ENCODE measurements at regions not wholly inside any gene's neighbourhood (a gene's known extent, or its start where the extent isn't known, plus 50 kb on each side); places are given as distances from the start of the nearest gene placed in this dataset.

DNA sequence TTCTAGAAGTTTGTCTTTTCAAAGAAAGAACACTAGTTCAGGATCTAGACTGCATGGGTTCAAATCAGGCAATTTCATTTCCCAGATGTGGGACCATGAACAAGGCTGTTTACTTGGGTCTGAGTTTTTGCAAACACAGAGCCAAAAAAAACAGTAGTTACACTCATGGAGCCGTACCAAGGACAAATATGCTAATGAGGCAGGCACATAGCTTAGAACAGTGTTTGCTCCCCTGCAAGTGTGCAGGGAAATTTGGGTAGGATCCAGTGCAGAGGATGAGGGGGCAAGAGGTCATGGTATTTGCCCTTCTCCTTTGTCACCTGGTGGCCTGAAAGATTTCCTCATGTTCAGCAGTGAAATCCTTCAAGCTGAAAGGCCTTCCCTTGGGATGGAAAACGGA, 860.4 kb downstream of the VRK1 start:
- no peak overlapping the region for H3K27ac ChIP-seq (ENCODE audit: extremely low read length, insufficient read depth, low read length)
- H4K20me1 ChIP-seq (ENCODE audit: insufficient read depth, low read length), result no peaks in the 10 kb centered on the region
- ATAC-seq, result no peak
- ChIA-PET POLR2A (no interaction called here), CTCF (ENCODE audit: low intra/inter-chr PET ratio, low total read pairs) (no interaction called here)
- no peak overlapping the region for H2AFZ ChIP-seq (ENCODE audit: low read length)
- no peak for DNase-seq (ENCODE audit: low spot score)
- no peaks in the 10 kb centered on the region for H3K4me1 ChIP-seq (ENCODE audit: insufficient read depth, low read length)
- H3K4me3 ChIP-seq (replicated peaks in 1 of 3; ENCODE audit: insufficient read depth in 1 of 3, low read depth in 2 of 3, low read length in 3 of 3), result no peak overlapping the region
- no peaks in the 10 kb centered on the region for H3K79me2 ChIP-seq (ENCODE audit: insufficient read depth, low read length)
- no peak overlapping the region for H3K4me2 ChIP-seq (ENCODE audit: low read depth, low read length)
- no peak overlapping the region for H3K9ac ChIP-seq (ENCODE audit: insufficient read depth, low read depth, low read length)
- FAIRE-seq, result no peak
- H3K27me3 ChIP-seq (ENCODE audit: control insufficient read depth in 1 of 2, insufficient read depth in 2 of 2, low read length in 2 of 2), result no peaks in the 10 kb centered on the region
- no peaks in the 10 kb centered on the region for H3K36me3 ChIP-seq (replicated peaks in 1 of 2; ENCODE audit: control insufficient read depth in 1 of 2, insufficient read depth in 2 of 2, low read length in 2 of 2)
- intact Hi-C loops (cut with micrococcal nuclease; ENCODE audit: unreplicated experiment), result no loop called here
- in situ Hi-C loops (cut with HindIII; ENCODE audit: extremely low pct_ligation_motif_present, low pct_unique_long_range_greater_than_20kb), result no loop called here
- H3K9me3 ChIP-seq (ENCODE audit: low read length), result peaks cover 97% of the 10 kb centered on the region
- no TSS peak for BruUV-seq (replicated peaks)
- 16% methylated on average over 2 of the region's 2 CpGs for WGBS (ENCODE audit: low lambda C conversion rate)
- TF ChIP-seq, protein P1, sequence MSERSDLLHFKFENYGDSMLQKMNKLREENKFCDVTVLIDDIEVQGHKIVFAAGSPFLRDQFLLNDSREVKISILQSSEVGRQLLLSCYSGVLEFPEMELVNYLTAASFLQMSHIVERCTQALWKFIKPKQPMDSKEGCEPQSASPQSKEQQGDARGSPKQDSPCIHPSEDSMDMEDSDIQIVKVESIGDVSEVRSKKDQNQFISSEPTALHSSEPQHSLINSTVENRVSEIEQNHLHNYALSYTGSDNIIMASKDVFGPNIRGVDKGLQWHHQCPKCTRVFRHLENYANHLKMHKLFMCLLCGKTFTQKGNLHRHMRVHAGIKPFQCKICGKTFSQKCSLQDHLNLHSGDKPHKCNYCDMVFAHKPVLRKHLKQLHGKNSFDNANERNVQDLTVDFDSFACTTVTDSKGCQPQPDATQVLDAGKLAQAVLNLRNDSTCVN (CRISPR knock-in tag; IDR thresholded peaks at IDR 0.05; ENCODE audit: borderline replicate concordance), result no peak
- TF ChIP-seq, protein P2, sequence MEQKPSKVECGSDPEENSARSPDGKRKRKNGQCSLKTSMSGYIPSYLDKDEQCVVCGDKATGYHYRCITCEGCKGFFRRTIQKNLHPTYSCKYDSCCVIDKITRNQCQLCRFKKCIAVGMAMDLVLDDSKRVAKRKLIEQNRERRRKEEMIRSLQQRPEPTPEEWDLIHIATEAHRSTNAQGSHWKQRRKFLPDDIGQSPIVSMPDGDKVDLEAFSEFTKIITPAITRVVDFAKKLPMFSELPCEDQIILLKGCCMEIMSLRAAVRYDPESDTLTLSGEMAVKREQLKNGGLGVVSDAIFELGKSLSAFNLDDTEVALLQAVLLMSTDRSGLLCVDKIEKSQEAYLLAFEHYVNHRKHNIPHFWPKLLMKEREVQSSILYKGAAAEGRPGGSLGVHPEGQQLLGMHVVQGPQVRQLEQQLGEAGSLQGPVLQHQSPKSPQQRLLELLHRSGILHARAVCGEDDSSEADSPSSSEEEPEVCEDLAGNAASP (CRISPR knock-in tag; IDR thresholded peaks at IDR 0.05; ENCODE audit: borderline replicate concordance), result no peak
- TF ChIP-seq ZNF737 (CRISPR knock-in tag; IDR thresholded peaks at IDR 0.05; ENCODE audit: borderline replicate concordance) (no peak), PLRG1 (conservative IDR thresholded peaks at IDR 0.05) (no peak), RFX5 (IDR thresholded peaks at IDR 0.05; ENCODE audit: low read depth, low read length) (no peak), RXRB (CRISPR knock-in tag; IDR thresholded peaks at IDR 0.05; ENCODE audit: borderline replicate concordance) (no peak), PHB2 (IDR thresholded peaks at IDR 0.05; ENCODE audit: partially characterized antibody) (no peak), ZNF17 (CRISPR knock-in tag; IDR thresholded peaks at IDR 0.05) (no peak), MTA1 (CRISPR knock-in tag; IDR thresholded peaks at IDR 0.05; ENCODE audit: borderline replicate concordance) (no peak), ZNF101 (CRISPR knock-in tag; IDR thresholded peaks at IDR 0.05; ENCODE audit: borderline replicate concordance, low read depth) (no peak), NCOA5 (CRISPR knock-in tag; IDR thresholded peaks at IDR 0.05) (no peak), ZNF33A (CRISPR knock-in tag; IDR thresholded peaks at IDR 0.05; ENCODE audit: borderline replicate concordance) (no peak)
- TF ChIP-seq, protein P3, sequence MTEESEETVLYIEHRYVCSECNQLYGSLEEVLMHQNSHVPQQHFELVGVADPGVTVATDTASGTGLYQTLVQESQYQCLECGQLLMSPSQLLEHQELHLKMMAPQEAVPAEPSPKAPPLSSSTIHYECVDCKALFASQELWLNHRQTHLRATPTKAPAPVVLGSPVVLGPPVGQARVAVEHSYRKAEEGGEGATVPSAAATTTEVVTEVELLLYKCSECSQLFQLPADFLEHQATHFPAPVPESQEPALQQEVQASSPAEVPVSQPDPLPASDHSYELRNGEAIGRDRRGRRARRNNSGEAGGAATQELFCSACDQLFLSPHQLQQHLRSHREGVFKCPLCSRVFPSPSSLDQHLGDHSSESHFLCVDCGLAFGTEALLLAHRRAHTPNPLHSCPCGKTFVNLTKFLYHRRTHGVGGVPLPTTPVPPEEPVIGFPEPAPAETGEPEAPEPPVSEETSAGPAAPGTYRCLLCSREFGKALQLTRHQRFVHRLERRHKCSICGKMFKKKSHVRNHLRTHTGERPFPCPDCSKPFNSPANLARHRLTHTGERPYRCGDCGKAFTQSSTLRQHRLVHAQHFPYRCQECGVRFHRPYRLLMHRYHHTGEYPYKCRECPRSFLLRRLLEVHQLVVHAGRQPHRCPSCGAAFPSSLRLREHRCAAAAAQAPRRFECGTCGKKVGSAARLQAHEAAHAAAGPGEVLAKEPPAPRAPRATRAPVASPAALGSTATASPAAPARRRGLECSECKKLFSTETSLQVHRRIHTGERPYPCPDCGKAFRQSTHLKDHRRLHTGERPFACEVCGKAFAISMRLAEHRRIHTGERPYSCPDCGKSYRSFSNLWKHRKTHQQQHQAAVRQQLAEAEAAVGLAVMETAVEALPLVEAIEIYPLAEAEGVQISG (CRISPR knock-in tag; IDR thresholded peaks at IDR 0.05), result no peak
- TF ChIP-seq, protein P4, sequence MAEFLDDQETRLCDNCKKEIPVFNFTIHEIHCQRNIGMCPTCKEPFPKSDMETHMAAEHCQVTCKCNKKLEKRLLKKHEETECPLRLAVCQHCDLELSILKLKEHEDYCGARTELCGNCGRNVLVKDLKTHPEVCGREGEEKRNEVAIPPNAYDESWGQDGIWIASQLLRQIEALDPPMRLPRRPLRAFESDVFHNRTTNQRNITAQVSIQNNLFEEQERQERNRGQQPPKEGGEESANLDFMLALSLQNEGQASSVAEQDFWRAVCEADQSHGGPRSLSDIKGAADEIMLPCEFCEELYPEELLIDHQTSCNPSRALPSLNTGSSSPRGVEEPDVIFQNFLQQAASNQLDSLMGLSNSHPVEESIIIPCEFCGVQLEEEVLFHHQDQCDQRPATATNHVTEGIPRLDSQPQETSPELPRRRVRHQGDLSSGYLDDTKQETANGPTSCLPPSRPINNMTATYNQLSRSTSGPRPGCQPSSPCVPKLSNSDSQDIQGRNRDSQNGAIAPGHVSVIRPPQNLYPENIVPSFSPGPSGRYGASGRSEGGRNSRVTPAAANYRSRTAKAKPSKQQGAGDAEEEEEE (CRISPR knock-in tag; IDR thresholded peaks at IDR 0.05; ENCODE audit: borderline replicate concordance), result no peak
- TF ChIP-seq, protein P5, sequence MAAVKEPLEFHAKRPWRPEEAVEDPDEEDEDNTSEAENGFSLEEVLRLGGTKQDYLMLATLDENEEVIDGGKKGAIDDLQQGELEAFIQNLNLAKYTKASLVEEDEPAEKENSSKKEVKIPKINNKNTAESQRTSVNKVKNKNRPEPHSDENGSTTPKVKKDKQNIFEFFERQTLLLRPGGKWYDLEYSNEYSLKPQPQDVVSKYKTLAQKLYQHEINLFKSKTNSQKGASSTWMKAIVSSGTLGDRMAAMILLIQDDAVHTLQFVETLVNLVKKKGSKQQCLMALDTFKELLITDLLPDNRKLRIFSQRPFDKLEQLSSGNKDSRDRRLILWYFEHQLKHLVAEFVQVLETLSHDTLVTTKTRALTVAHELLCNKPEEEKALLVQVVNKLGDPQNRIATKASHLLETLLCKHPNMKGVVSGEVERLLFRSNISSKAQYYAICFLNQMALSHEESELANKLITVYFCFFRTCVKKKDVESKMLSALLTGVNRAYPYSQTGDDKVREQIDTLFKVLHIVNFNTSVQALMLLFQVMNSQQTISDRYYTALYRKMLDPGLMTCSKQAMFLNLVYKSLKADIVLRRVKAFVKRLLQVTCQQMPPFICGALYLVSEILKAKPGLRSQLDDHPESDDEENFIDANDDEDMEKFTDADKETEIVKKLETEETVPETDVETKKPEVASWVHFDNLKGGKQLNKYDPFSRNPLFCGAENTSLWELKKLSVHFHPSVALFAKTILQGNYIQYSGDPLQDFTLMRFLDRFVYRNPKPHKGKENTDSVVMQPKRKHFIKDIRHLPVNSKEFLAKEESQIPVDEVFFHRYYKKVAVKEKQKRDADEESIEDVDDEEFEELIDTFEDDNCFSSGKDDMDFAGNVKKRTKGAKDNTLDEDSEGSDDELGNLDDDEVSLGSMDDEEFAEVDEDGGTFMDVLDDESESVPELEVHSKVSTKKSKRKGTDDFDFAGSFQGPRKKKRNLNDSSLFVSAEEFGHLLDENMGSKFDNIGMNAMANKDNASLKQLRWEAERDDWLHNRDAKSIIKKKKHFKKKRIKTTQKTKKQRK (IDR thresholded peaks at IDR 0.05; ENCODE audit: low read length), result no peak

Measured in HepG2 (cell line).